ENCODE measurements at regions not wholly inside any gene's neighbourhood (a gene's known extent, or its start where the extent isn't known, plus 50 kb on each side); places are given as distances from the start of the nearest gene placed in this dataset.

GRCh38 chr14:84410344-84410743 lies 1119.6 kb upstream of the FLRT2 start:
- no peak overlapping the region for H3K4me3 ChIP-seq (ENCODE audit: low read depth, low read length)
- TF ChIP-seq CTCF (IDR thresholded peaks at IDR 0.05; ENCODE audit: low read depth, low read length) (no peak), POLR2A (IDR thresholded peaks at IDR 0.05; ENCODE audit: extremely low read depth, insufficient read length) (no peak)
- no peak for DNase-seq (ENCODE audit: low read depth)

GRCh38 chr14:84420221-84420620 lies 1109.7 kb upstream of the FLRT2 start:
- DNase-seq (ENCODE audit: low read depth): no peak
- no peak overlapping the region for H3K4me3 ChIP-seq (ENCODE audit: low read depth, low read length)
- TF ChIP-seq MAX (IDR thresholded peaks at IDR 0.05; ENCODE audit: low read depth, low read length) (no peak), POLR2A (IDR thresholded peaks at IDR 0.05; ENCODE audit: extremely low read depth, insufficient read length) (no peak), MYC (IDR thresholded peaks at IDR 0.05; ENCODE audit: low read depth, low read length) (no peak), CTCF (IDR thresholded peaks at IDR 0.05; ENCODE audit: low read depth, low read length) (no peak)

- no peak for DNase-seq (ENCODE audit: low read depth)
- H3K4me3 ChIP-seq (ENCODE audit: low read depth, low read length): no peak overlapping the region
- TF ChIP-seq MAX (IDR thresholded peaks at IDR 0.05; ENCODE audit: low read depth, low read length): no peak
- no peak for TF ChIP-seq MYC (IDR thresholded peaks at IDR 0.05; ENCODE audit: low read depth, low read length)
- TF ChIP-seq POLR2A (IDR thresholded peaks at IDR 0.05; ENCODE audit: extremely low read depth, insufficient read length): no peak
- TF ChIP-seq CTCF (IDR thresholded peaks at IDR 0.05; ENCODE audit: low read depth, low read length): no peak
Measured at GRCh38 chr14:84421621-84422020, 1108.3 kb upstream of the FLRT2 start.

- TF ChIP-seq CTCF (IDR thresholded peaks at IDR 0.05; ENCODE audit: low read depth, low read length) (no peak), MYC (IDR thresholded peaks at IDR 0.05; ENCODE audit: low read depth, low read length) (no peak), MAX (IDR thresholded peaks at IDR 0.05; ENCODE audit: low read depth, low read length) (no peak), POLR2A (IDR thresholded peaks at IDR 0.05; ENCODE audit: extremely low read depth, insufficient read length) (no peak)
- no peak overlapping the region for H3K4me3 ChIP-seq (ENCODE audit: low read depth, low read length)
- DNase-seq (ENCODE audit: low read depth): no peak
Measured at GRCh38 chr14:84425968-84426367, 1104.0 kb upstream of the FLRT2 start.

GRCh38 chr14:84432676-84433075 lies 1097.3 kb upstream of the FLRT2 start:
- no peak for DNase-seq (ENCODE audit: low read depth)
- H3K4me3 ChIP-seq (ENCODE audit: low read depth, low read length): no peak overlapping the region
- TF ChIP-seq CTCF (IDR thresholded peaks at IDR 0.05; ENCODE audit: low read depth, low read length): no peak
- TF ChIP-seq MYC (IDR thresholded peaks at IDR 0.05; ENCODE audit: low read depth, low read length): no peak
- no peak for TF ChIP-seq POLR2A (IDR thresholded peaks at IDR 0.05; ENCODE audit: extremely low read depth, insufficient read length)
- no peak for TF ChIP-seq MAX (IDR thresholded peaks at IDR 0.05; ENCODE audit: low read depth, low read length)

GRCh38 chr14:84433961-84434360 lies 1096.0 kb upstream of the FLRT2 start:
- TF ChIP-seq MAX (IDR thresholded peaks at IDR 0.05; ENCODE audit: low read depth, low read length): no peak
- TF ChIP-seq CTCF (IDR thresholded peaks at IDR 0.05; ENCODE audit: low read depth, low read length): no peak
- no peak for TF ChIP-seq MYC (IDR thresholded peaks at IDR 0.05; ENCODE audit: low read depth, low read length)
- no peak for TF ChIP-seq POLR2A (IDR thresholded peaks at IDR 0.05; ENCODE audit: extremely low read depth, insufficient read length)
- no peak for DNase-seq (ENCODE audit: low read depth)
- no peak overlapping the region for H3K4me3 ChIP-seq (ENCODE audit: low read depth, low read length)

Data from NB4 (cell line).